Hypothalamus (tissue), 51 donors: ENCODE measurements at regions not wholly inside any gene's neighbourhood (a gene's known extent, or its start where the extent isn't known, plus 50 kb on each side); places are given as distances from the start of the nearest gene placed in this dataset.

Experiments used
- DNase-seq, 51 donors: peaks; one replicate each; lab custom pipeline; 2025; lab: John Stamatoyannopoulos, UW

GRCh38 chr1:37127254-37127748 lies 93.0 kb upstream of the GRIK3 start:
- no peak for DNase-seq

DNA sequence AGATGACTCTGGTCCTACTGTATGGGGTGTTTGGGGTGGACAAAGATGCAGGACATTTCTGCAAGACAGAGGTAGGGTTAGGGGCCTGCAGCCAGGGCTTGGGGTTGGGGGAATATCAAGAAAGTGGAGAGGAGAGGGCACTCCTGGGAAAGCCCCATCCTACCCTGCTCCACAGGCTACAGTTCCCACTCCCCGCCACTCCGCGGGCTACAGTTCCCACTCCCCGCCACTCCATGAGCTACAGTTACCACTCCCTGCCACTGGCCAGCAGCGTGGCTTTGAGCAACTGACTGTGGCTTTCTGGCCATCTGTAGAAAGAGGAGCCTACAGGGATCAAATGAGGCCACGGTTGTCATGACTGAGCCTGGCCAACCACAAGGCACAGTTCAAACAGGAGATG lies 93.8 kb upstream of the GRIK3 start:
- DNase-seq, result no peak

GRCh38 chr1:37130221-37130948 lies 96.1 kb upstream of the GRIK3 start:
- DNase-seq, result peak in 1 of 51 donors; percentile 36

DNA sequence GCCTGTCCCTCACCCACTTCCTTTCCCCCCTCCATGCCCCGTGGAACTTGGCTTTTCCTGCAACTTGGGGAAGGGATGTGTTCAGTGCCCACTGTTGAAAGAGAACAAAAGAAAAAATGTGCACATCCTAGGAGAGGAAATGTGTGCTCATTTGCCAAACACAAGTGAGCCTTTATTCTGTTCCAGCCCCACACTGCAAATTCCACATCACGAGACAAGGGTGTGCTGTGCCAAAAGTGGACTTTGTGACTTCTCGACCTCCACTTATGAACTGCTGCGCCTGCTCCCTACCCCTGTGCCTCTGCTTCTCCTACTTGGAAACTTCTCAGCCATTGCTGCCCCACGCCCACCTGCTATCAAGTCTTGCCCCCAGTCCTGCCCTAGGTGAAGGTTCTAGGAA lies 97.0 kb upstream of the GRIK3 start:
- DNase-seq, result peak in 2 of 51 donors; percentile 7 to 12

DNA sequence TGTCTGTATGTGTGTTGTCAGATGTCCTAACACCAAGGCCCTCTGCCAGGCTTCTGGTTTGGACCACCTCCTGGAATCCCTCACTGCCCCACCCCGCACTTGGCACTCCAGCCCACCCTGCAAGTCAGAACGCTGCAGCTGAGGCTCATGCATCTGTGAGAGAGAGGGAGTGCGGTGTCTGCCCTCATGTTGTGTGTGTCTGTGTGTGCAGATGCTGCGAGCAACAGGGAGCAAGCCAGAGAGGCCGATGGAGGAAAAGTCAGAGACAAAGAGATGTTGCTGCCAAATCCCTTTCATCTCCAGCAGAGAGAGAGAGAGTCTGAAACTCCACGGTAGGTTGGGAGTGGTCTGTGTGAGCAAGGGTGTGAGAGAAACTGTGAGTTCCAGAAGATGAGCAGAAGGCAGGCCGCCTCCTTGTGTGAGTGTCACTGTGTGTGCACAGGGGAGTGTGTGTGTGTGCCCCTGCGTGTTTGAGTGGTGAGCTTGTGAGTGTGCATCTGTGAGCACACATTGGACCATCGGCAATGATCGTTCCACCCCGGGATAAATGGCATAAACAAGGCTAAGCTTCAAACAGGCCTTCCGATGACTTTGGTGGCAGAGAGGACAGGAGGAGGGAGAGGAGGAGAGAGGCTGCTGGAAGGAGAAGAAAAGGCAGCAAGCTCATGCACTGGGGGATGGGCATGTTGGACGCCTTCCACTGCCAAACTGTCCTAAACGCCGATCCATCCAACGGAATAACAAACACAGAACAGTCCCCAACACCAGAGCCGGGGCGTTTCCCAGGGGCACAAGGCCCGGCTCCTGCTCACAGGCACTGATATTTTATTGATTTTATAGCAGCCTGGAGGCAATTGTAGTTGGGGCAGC lies 99.2 kb upstream of the GRIK3 start:
- peak in 7 of 51 donors; percentile 4 to 46 (median 17) for DNase-seq

GRCh38 chr1:37134599-37134998 lies 100.3 kb upstream of the GRIK3 start:
- peak in 1 of 51 donors; percentile 35 for DNase-seq

DNA sequence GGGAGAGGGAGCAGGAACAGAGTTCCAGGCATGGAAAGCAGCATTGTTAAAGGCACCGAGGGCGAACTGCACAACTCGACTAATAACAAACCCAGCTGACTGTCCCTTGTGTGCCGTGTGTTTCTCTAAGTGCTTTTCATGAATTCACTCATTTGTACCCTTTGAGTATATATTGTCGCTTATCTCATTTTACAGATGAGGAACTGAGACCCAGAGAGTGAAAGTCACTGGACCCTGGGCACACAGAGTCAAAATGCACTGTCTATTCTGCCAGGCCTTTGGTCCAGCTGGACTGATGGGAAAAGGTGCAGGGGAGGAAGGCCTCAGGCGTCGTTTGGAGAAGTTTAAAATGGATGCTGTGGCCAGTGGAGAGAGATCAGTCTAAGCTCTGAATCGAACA lies 100.7 kb upstream of the GRIK3 start:
- DNase-seq, result no peak

DNA sequence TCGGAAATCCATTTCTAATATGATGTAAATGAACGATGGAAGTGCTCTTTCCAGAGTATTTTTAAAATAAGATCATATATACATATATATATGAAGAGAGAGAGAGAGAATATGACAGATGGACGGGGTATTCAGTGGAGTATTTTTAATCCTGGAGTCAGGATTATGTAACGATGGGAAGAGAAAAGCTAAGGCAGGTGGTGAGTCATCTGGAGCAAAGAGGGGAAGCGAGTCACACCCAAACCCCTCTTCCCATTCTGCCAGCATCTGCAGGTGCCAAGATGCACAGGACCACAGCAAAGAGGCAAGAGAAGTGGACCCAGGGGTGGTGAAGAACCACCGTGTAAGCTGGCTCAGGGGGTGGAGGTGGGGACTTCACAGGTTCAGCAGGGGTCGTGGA lies 102.7 kb upstream of the GRIK3 start:
- DNase-seq, result peak in 1 of 51 donors; percentile 11

GRCh38 chr1:37137601-37138000 lies 103.3 kb upstream of the GRIK3 start:
- DNase-seq, result no peak

DNA sequence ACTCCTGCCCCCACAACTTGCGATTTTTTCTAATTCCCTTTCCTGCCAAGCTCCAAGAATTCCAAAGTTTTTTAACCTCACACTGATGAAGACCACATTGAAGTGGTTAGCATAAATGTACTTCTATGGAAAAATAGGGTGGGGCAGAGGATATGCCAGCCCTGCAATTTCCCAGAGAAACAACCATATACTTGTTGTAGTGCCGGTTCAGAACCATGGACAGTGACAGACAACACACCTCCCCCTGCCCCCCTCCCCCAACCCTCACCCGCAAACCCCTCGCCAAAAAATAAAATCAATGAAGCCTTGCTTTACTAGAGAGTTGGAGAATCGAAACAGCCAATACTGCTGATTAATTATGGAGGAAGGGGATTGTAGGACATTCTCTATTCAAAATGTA lies 109.5 kb upstream of the GRIK3 start:
- no peak for DNase-seq

DNA sequence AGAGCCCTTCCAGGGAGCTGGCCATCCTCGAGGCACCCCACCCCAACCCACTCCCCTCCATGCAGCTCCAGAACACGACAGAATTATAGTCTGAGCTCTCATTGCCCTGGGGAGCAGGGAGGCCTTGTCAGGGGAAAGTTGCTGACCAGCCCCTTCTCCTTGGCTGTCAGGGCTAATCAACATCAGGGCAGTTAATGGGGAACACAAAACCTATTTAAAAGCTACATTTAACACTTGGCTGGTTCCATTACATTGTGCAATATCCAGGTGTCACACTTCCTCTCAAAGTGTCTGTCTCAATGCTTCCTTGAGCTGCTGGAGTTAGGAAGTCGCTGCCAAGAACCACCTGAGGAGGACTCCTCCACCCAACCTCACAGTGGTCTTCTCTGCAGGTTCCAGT lies 111.8 kb upstream of the GRIK3 start:
- no peak for DNase-seq

GRCh38 chr1:37147392-37147831 lies 113.1 kb upstream of the GRIK3 start:
- DNase-seq, result peak in 2 of 51 donors; percentile 24 to 44

GRCh38 chr1:37147906-37148305 lies 113.6 kb upstream of the GRIK3 start:
- DNase-seq, result no peak

DNA sequence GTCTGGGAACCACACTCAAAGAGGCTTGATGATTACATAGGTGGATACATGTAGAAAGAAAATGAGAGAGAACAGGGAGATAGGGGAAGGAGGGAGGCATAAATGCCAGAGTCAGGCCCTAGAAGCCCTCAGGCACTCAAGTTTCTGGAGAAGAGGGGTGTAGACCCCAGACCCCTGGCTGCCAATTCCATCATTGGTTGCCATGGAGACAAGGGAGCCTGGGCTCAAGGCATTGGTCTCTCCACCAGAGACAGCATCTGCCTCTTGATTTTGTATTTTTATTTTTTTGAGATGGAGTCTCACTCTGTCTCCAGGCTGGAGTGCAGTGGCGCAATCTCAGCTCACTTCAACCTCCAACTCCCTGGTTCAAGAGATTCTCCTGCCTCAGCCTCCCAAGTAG lies 114.3 kb upstream of the GRIK3 start:
- DNase-seq, result no peak

DNA sequence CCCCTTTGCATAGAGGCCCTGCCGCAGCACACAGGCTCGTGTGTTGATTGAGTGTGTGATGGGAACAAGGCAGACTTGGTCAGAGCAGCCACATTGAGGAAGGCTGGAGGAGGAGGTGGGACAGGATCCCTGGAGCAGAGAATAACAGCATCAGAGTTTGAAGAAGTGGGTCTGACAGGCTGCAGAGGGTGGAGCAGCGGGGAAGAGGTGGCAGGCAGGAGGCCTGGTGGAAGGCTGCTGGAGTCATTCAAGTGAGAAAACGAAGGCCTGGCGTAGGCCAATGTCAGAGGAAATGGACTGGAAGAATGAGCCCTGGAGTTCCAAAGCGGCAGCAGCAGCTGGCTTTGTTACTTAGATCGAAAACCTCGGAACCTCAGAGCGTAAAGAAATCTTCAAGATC lies 115.0 kb upstream of the GRIK3 start:
- no peak for DNase-seq

- no peak for DNase-seq
Observed at GRCh38 chr1:37150986-37151385, 116.7 kb upstream of the GRIK3 start.

GRCh38 chr1:37151789-37152188 lies 117.5 kb upstream of the GRIK3 start:
- no peak for DNase-seq

- no peak for DNase-seq
Observed at GRCh38 chr1:37152491-37152890, 118.2 kb upstream of the GRIK3 start.

DNA sequence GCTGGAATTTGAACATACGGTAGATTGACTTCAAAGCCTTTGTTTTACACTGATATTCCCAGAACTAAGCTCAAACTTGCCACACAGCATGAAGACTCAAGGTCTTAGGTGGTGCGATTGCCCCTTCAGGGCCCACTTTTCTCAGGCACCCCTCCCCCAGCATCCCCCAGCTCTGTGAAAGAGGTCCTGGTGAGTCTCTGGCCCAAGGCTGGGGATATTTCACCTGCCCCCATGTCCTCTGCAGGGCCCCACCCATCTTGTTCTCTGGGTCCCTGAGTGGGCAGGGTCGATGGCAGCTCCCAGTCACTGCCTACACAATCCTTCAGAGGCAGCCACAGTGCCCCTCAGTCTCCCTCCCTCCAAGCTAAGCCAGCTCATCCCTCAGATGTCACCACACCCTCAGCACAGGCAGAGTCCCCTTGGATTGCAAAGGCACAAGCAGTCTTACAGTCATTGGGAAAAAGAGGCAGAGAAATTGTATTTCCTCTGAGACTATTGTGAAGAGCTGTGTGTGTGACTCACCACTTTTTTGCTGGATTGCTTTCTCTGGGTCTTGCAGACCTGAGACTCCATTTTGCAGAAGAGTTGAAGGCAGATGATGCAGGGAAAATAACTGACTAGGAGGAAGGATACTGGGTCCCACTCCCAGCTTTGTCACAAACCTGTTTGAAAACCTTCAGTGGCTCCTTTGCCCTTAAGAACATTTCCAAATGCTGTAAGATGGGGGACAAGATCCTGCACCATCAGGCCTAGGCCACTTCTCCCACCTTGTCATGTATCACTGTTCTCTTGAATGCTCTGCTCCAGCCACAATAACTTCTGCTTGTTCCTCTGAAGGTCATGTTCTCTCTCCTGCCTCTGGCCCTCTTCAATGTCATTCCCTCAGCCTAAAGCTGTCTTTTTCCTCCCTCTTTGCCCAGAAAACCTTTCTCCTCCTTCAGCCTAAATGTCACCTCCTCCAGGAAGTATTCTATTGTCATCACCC lies 119.1 kb upstream of the GRIK3 start:
- peak in 2 of 51 donors; percentile 13 to 25 for DNase-seq

GRCh38 chr1:37156646-37157045 lies 122.3 kb upstream of the GRIK3 start:
- DNase-seq, result no peak
